SK-N-SH (cell line): ENCODE measurements at regions not wholly inside any gene's neighbourhood (a gene's known extent, or its start where the extent isn't known, plus 50 kb on each side); places are given as distances from the start of the nearest gene placed in this dataset.

ENCODE experiments used
- CTCF ChIA-PET: fragments of 300-600, 350-600 bp; formaldehyde crosslinking; extraction: SDS; loops from one replicate; lab custom pipeline; 2021; lab: Yijun Ruan, JAX
- POLR2A ChIA-PET: fragments of 350-600 bp; sonication (Branson Sonifier 250); formaldehyde crosslinking; extraction: SDS; loops from one replicate; lab custom pipeline; 2020; ENCODE audit warnings: antibody characterized with exemption, inconsistent platforms; lab: Yijun Ruan, JAX
- DNase-seq: peaks from one replicate; pipeline ENCODE4 v3.0.0; 2012
- H2AFZ ChIP-seq: fragments of 200-600 bp; sonication (generic); 2 replicates; pipeline ENCODE4 v1.8.1; 2016; ENCODE audit warnings: antibody characterized with exemption, mild to moderate bottlenecking, low read depth
- H3F3A ChIP-seq: fragments of 200-600 bp; sonication (generic); replicated peaks from 2 replicates; pipeline ENCODE3; 2016; ENCODE audit warnings: antibody characterized with exemption, mild to moderate bottlenecking; ENCODE audit not compliant: insufficient read depth
- H3K27ac ChIP-seq, 2 experiments: fragments of 200-500 bp in 1 of 2; fragments of 200-600 bp in 1 of 2; sonication (Bioruptor generic) in 1 of 2; sonication (generic), shearing (Covaris generic) in 1 of 2; 2 replicates each; pipeline versions ENCODE4 v1.5.1 to v1.6.1; 2014 to 2016; ENCODE audit warnings: low read depth in 2 of 2, inconsistent platforms in 1 of 2, low read length in 1 of 2, mild to moderate bottlenecking in 1 of 2, mixed read lengths in 1 of 2
- H3K27me3 ChIP-seq: fragments of 200-600 bp; sonication (generic), shearing (Covaris generic); 2 replicates; pipeline ENCODE4 v1.6.1; 2016; ENCODE audit warnings: mixed run types; ENCODE audit not compliant: insufficient read depth
- H3K36me3 ChIP-seq, 2 experiments: fragments of 200-500 bp in 1 of 2; fragments of 200-600 bp in 1 of 2; sonication (Bioruptor generic) in 1 of 2; sonication (generic) in 1 of 2; replicated peaks in 1 of 2; 2 replicates each; pipeline versions ENCODE3 to v1.5.1; 2014 to 2016; ENCODE audit warnings: low read length in 1 of 2, mild to moderate bottlenecking in 1 of 2; ENCODE audit not compliant: insufficient read depth in 2 of 2, control insufficient read depth in 1 of 2
- H3K4me1 ChIP-seq, 2 experiments: fragments of 200-500 bp in 1 of 2; fragments of 200-600 bp in 1 of 2; sonication (Bioruptor generic) in 1 of 2; sonication (generic), shearing (Covaris generic) in 1 of 2; 2 replicates each; pipeline versions ENCODE4 v1.5.1 to v1.6.1; 2014 to 2016; ENCODE audit warnings: low read depth in 1 of 2, low read length in 1 of 2, mixed run types in 1 of 2; ENCODE audit not compliant: insufficient read depth in 2 of 2, control insufficient read depth in 1 of 2
- H3K4me2 ChIP-seq: fragments of 200-600 bp; sonication (generic), shearing (Covaris generic); 2 replicates; pipeline ENCODE4 v1.6.1; 2017; ENCODE audit warnings: mixed run types
- H3K4me3 ChIP-seq, 2 experiments: fragments of 200-500 bp in 1 of 2; fragments of 200-600 bp in 1 of 2; sonication (Bioruptor generic) in 1 of 2; sonication (generic), shearing (Covaris generic) in 1 of 2; 2 replicates each; pipeline versions ENCODE4 v1.5.1 to v1.8.1; 2014 to 2016; ENCODE audit warnings: low read depth in 2 of 2, inconsistent platforms in 1 of 2, low read length in 1 of 2, mild to moderate bottlenecking in 1 of 2, mixed read lengths in 1 of 2, moderate library complexity in 1 of 2
- H3K79me2 ChIP-seq: fragments of 200-600 bp; sonication (generic); 2 replicates; pipeline ENCODE4 v1.8.1; 2017; ENCODE audit warnings: mild to moderate bottlenecking; ENCODE audit not compliant: insufficient read depth
- H3K9ac ChIP-seq: fragments of 200-600 bp; sonication (generic); 2 replicates; pipeline ENCODE4 v1.6.1; 2017; ENCODE audit warnings: mixed run types
- H3K9me2 ChIP-seq: fragments of 200-600 bp; sonication (generic); 2 replicates; pipeline ENCODE4 v1.6.1; 2017; ENCODE audit warnings: mixed run types
- H3K9me3 ChIP-seq: fragments of 200-600 bp; sonication (generic); 2 replicates; pipeline ENCODE4 v1.6.1; 2017; ENCODE audit warnings: mixed run types, mild to moderate bottlenecking, moderate library complexity
- H4K20me1 ChIP-seq: fragments of 200-600 bp; sonication (generic); 2 replicates; pipeline ENCODE4 v1.6.1; 2017; ENCODE audit warnings: mild to moderate bottlenecking, mixed run types; ENCODE audit not compliant: insufficient read depth
- CHD2 ChIP-seq: fragments of 150-350 bp; IDR thresholded peaks from 2 replicates; pipeline ENCODE4 v1.6.1; 2018; ENCODE audit warnings: low read length; ENCODE audit not compliant: partially characterized antibody
- ELF1 ChIP-seq: IDR thresholded peaks from 2 replicates; pipeline ENCODE4 v1.4.0; 2012
- EP300 ChIP-seq, 2 experiments: IDR thresholded peaks; 2 replicates each; pipeline versions ENCODE4 v1.4.0 to v1.6.1; 2012; ENCODE audit warnings: borderline replicate concordance in 1 of 2, low read depth in 1 of 2, low read length in 1 of 2
- FOSL2 ChIP-seq: IDR thresholded peaks from 2 replicates; pipeline ENCODE4 v1.4.0; 2012; ENCODE audit warnings: low read depth, mild to moderate bottlenecking, moderate library complexity, borderline replicate concordance
- GATA2 ChIP-seq: sonication (generic); formaldehyde crosslinking; IDR thresholded peaks from 2 replicates; pipeline ENCODE4 v1.5.0; 2020; ENCODE audit warnings: mild to moderate bottlenecking, missing genetic modification reagents
- MEF2A ChIP-seq: IDR thresholded peaks from 2 replicates; pipeline ENCODE4 v1.4.0; 2012; ENCODE audit warnings: low read depth, borderline replicate concordance
- MXI1 ChIP-seq: IDR thresholded peaks from 2 replicates; pipeline ENCODE4 v1.6.1; 2012; ENCODE audit warnings: mild to moderate bottlenecking, low read depth, low read length, improper control_type of control experiment
- PBX3 ChIP-seq: IDR thresholded peaks from 2 replicates; pipeline ENCODE4; 2012
- REST ChIP-seq: IDR thresholded peaks from 2 replicates; pipeline ENCODE4 v1.6.1; 2012; ENCODE audit warnings: mild to moderate bottlenecking, low read depth, low read length, moderate library complexity
- USF2 ChIP-seq: fragments of 150-350 bp; IDR thresholded peaks from 2 replicates; pipeline ENCODE4 v1.6.1; 2017; ENCODE audit warnings: antibody characterized with exemption, low read length, low read depth, borderline replicate concordance
- ZBTB33 ChIP-seq: IDR thresholded peaks from 2 replicates; pipeline ENCODE4 v1.4.0; 2012; ENCODE audit warnings: low read depth, borderline replicate concordance
- WGBS: methylation state at CpG from one replicate; pipeline ENCODE4 v1.1.6; 2017; ENCODE audit warnings: low lambda C conversion rate; 5-methylcytosine and 5-hydroxymethylcytosine counted together

- H2AFZ ChIP-seq: no peak overlapping the region
- no peaks in the 10 kb centered on the region for H3K9me2 ChIP-seq
- no peaks in the 10 kb centered on the region for H3K4me1 ChIP-seq
- H3K36me3 ChIP-seq: no peaks in the 10 kb centered on the region
- TF ChIP-seq CHD2: no peak
- no peak for TF ChIP-seq GATA2
- no peak for TF ChIP-seq ZBTB33
- TF ChIP-seq MEF2A: no peak
- TF ChIP-seq REST: no peak
- TF ChIP-seq ELF1: no peak
- no peak for TF ChIP-seq PBX3
- TF ChIP-seq USF2: no peak
- no peak for TF ChIP-seq EP300 (IDR thresholded peaks at IDR 0.05; ENCODE audit: borderline replicate concordance in 1 of 2, low read depth in 1 of 2, low read length in 1 of 2)
- no peak for TF ChIP-seq MXI1
- TF ChIP-seq FOSL2: no peak
- no peak overlapping the region for H3K27ac ChIP-seq
- ChIA-PET CTCF (no interaction called here), POLR2A (no interaction called here)
- H3K4me2 ChIP-seq: no peak overlapping the region
- no peaks in the 10 kb centered on the region for H4K20me1 ChIP-seq
- no peak overlapping the region for H3K4me3 ChIP-seq
- no peak for DNase-seq
- H3K79me2 ChIP-seq: no peaks in the 10 kb centered on the region
- H3F3A ChIP-seq: no peaks in the 10 kb centered on the region
- H3K9me3 ChIP-seq: no peaks in the 10 kb centered on the region
- 81% methylated on average over 6 of the region's 6 CpGs for WGBS
- no peak overlapping the region for H3K9ac ChIP-seq
- H3K27me3 ChIP-seq: no peaks in the 10 kb centered on the region
Measured at GRCh38 chr1:187958207-187958606, 1129.5 kb downstream of the PLA2G4A start.
